ENCODE measurements at regions not wholly inside any gene's neighbourhood (a gene's known extent, or its start where the extent isn't known, plus 50 kb on each side); places are given as distances from the start of the nearest gene placed in this dataset.

GRCh38 chr11:98007072-98007471, 1013.7 kb upstream of the CNTN5 start:
- no peaks in the 10 kb centered on the region for H3K36me3 ChIP-seq (replicated peaks)
- no peak overlapping the region for H3K27ac ChIP-seq
- H3K4me3 ChIP-seq (ENCODE audit: low read depth, low read length): no peak overlapping the region
- H3K27me3 ChIP-seq (replicated peaks): no peaks in the 10 kb centered on the region
- no peak for TF ChIP-seq CTCF (IDR thresholded peaks at IDR 0.05; ENCODE audit: low read depth, low read length, missing control alignments)
- DNase-seq: no peak
- in situ Hi-C loops (cut with HindIII; ENCODE audit: low pct_ligation_motif_present, low sequenced_read_pairs): no loop called here

- Histone ChIP-seq H3K27ac (no peak overlapping the region), H3K27me3 (replicated peaks) (no peaks in the 10 kb centered on the region), H3K4me3 (ENCODE audit: low read depth, low read length) (no peak overlapping the region), H3K36me3 (replicated peaks) (no peaks in the 10 kb centered on the region)
- TF ChIP-seq CTCF (IDR thresholded peaks at IDR 0.05; ENCODE audit: low read depth, low read length, missing control alignments): no peak
- no peak for DNase-seq
- in situ Hi-C loops (cut with HindIII; ENCODE audit: low pct_ligation_motif_present, low sequenced_read_pairs): no loop called here
These were observed 993.1 kb upstream of the CNTN5 start for GRCh38 chr11:98027652-98028051.

DNA sequence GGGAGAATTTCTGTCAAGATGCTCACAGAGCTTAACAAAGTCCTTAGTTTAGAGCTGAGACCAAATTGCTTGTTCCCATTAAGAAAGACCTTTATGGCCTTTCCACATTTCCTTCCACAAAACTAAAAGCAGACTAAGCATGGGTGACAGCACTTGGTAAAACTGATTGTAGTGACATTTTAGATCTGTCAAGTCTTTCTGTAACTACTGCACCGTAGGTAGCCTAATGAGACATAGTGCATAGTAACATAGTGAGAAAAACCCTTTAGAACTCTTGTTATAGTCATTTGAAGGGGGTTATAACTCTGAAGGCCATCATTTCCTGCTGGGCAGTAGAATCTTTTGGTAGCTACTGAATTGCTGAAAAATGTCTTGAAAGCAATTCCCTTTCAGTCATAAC, 990.9 kb upstream of the CNTN5 start:
- in situ Hi-C loops (cut with HindIII; ENCODE audit: low pct_ligation_motif_present, low sequenced_read_pairs): no loop called here
- no peak for DNase-seq
- Histone ChIP-seq H3K36me3 (replicated peaks) (no peaks in the 10 kb centered on the region), H3K27ac (no peak overlapping the region), H3K4me3 (ENCODE audit: low read depth, low read length) (no peak overlapping the region), H3K27me3 (replicated peaks) (no peaks in the 10 kb centered on the region)
- no peak for TF ChIP-seq CTCF (IDR thresholded peaks at IDR 0.05; ENCODE audit: low read depth, low read length, missing control alignments)

DNA sequence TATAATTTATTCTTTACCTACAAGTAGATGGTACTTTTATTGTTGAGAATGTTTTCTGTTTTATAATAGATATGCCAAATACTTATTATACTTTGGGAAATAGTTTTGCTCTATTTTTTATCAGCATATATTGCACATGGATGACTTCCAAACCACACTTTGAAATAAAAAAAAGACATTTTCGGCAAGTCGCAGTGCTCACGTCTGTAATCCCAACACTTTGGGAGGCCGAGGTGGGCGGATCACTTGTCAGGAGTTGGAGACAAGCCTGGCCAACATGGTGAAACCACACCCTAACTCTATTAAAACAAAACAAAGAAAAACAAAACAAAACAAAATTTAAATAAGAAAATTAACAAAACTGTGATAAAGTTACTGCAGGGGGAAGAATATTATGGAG, 983.9 kb upstream of the CNTN5 start:
- no peak for TF ChIP-seq CTCF (IDR thresholded peaks at IDR 0.05; ENCODE audit: low read depth, low read length, missing control alignments)
- Histone ChIP-seq H3K27ac (no peak overlapping the region), H3K27me3 (replicated peaks) (no peaks in the 10 kb centered on the region), H3K36me3 (replicated peaks) (no peaks in the 10 kb centered on the region), H3K4me3 (ENCODE audit: low read depth, low read length) (no peak overlapping the region)
- DNase-seq: no peak
- in situ Hi-C loops (cut with HindIII; ENCODE audit: low pct_ligation_motif_present, low sequenced_read_pairs): no loop called here

- Histone ChIP-seq H3K27ac (no peak overlapping the region), H3K27me3 (replicated peaks) (no peaks in the 10 kb centered on the region), H3K36me3 (replicated peaks) (no peaks in the 10 kb centered on the region), H3K4me3 (ENCODE audit: low read depth, low read length) (no peak overlapping the region)
- no peak for DNase-seq
- TF ChIP-seq CTCF (IDR thresholded peaks at IDR 0.05; ENCODE audit: low read depth, low read length, missing control alignments): no peak
- in situ Hi-C loops (cut with HindIII; ENCODE audit: low pct_ligation_motif_present, low sequenced_read_pairs): no loop called here
These were observed 980.5 kb upstream of the CNTN5 start for GRCh38 chr11:98040061-98040808.

DNA sequence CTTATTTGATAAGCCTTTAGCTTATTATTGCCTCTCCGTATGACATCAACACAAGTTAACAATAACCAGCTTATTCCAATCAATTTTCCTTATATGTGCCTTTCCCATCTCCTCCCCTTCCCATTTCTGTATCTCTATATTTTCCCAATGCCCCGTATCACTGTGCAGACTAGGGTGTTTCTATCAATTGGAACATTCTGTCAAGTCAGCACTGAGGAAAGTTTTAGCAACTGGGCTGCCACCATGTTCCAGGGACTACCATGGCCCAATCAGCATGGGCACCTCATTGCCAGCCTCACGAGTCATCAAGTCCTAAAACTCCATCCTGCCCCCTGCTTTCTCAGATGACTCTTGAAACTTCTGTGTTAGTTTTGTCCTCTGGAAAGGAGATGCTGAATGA, 973.1 kb upstream of the CNTN5 start:
- Histone ChIP-seq H3K27ac (no peak overlapping the region), H3K27me3 (replicated peaks) (no peaks in the 10 kb centered on the region), H3K4me3 (ENCODE audit: low read depth, low read length) (no peak overlapping the region), H3K36me3 (replicated peaks) (no peaks in the 10 kb centered on the region)
- in situ Hi-C loops (cut with HindIII; ENCODE audit: low pct_ligation_motif_present, low sequenced_read_pairs): no loop called here
- no peak for DNase-seq
- no peak for TF ChIP-seq CTCF (IDR thresholded peaks at IDR 0.05; ENCODE audit: low read depth, low read length, missing control alignments)

Data from brain microvascular endothelial cell (primary cell).